NB4 (cell line): ENCODE measurements at regions not wholly inside any gene's neighbourhood (a gene's known extent, or its start where the extent isn't known, plus 50 kb on each side); places are given as distances from the start of the nearest gene placed in this dataset.

Source experiments
- CTCF ChIP-seq: IDR thresholded peaks from one replicate; pipeline ENCODE4 v1.5.1; 2012; ENCODE audit warnings: low read depth, low read length
- MAX ChIP-seq: IDR thresholded peaks from 2 replicates; pipeline ENCODE4 v1.6.1; 2011; ENCODE audit warnings: low read depth, low read length
- MYC ChIP-seq: IDR thresholded peaks from 2 replicates; pipeline ENCODE4 v1.6.1; 2011; ENCODE audit warnings: low read depth, low read length
- POLR2A ChIP-seq: IDR thresholded peaks from 2 replicates; pipeline ENCODE4 v1.6.1; 2011; ENCODE audit warnings: mild to moderate bottlenecking; ENCODE audit not compliant: insufficient read length; ENCODE audit errors: extremely low read depth

- no peak for TF ChIP-seq CTCF
- TF ChIP-seq POLR2A: no peak
- no peak for TF ChIP-seq MAX
- TF ChIP-seq MYC: no peak
Observed at GRCh38 chr17:59494757-59495368, 70.5 kb upstream of the DHX40 start.
